ENCODE measurements at regions not wholly inside any gene's neighbourhood (a gene's known extent, or its start where the extent isn't known, plus 50 kb on each side); places are given as distances from the start of the nearest gene placed in this dataset.

- no peak for TF ChIP-seq CTCF (IDR thresholded peaks at IDR 0.05 in 4 of 5, conservative IDR thresholded peaks at IDR 0.05 in 1 of 5)
- no peak for TF ChIP-seq POLR2A (IDR thresholded peaks at IDR 0.05)
Measured at GRCh38 chr2:223217373-223217772, 165.4 kb downstream of the KCNE4 start.

Data from gastrocnemius medialis (tissue), 4 donors.